GM12891 (cell line): ENCODE measurements at regions not wholly inside any gene's neighbourhood (a gene's known extent, or its start where the extent isn't known, plus 50 kb on each side); places are given as distances from the start of the nearest gene placed in this dataset.
"Not testable (repeated sequence)": the region's sequence is repeated elsewhere in the genome, so short reads cannot be mapped to it uniquely, and the experiment has no call there.

Experiments
- DNase-seq: peaks from one replicate; pipeline ENCODE4 v3.0.0; 2011; ENCODE audit warnings: low spot score; ENCODE audit not compliant: insufficient read length
- FAIRE-seq: peaks from 2 replicates; lab custom pipeline; 2011; peaks lifted over from hg19 to GRCh38; lab: Jason Lieb, UNC
- PAX5 ChIP-seq: IDR thresholded peaks from 2 replicates; pipeline ENCODE4 v1.6.1; 2011; ENCODE audit warnings: low read length, moderate library complexity, mild to moderate bottlenecking; ENCODE audit not compliant: insufficient read depth, severe bottlenecking
- POLR2A ChIP-seq: IDR thresholded peaks from 2 replicates; pipeline ENCODE4 v1.6.1; 2011; ENCODE audit warnings: low read depth, low read length, control low read depth
- POLR2AphosphoS5 ChIP-seq: IDR thresholded peaks from 2 replicates; pipeline ENCODE4 v1.6.1; 2011; ENCODE audit warnings: low read depth, low read length, control low read depth
- POU2F2 ChIP-seq: IDR thresholded peaks from 2 replicates; pipeline ENCODE4 v1.6.1; 2011; ENCODE audit warnings: low read depth, mild to moderate bottlenecking, control low read depth, low read length, moderate library complexity
- SPI1 ChIP-seq: IDR thresholded peaks from 2 replicates; pipeline ENCODE4 v1.6.1; 2011; ENCODE audit warnings: low read depth, low read length, control low read depth
- TAF1 ChIP-seq: IDR thresholded peaks from 2 replicates; pipeline ENCODE4 v1.6.1; 2011; ENCODE audit warnings: low read depth, low read length, control low read depth

DNA sequence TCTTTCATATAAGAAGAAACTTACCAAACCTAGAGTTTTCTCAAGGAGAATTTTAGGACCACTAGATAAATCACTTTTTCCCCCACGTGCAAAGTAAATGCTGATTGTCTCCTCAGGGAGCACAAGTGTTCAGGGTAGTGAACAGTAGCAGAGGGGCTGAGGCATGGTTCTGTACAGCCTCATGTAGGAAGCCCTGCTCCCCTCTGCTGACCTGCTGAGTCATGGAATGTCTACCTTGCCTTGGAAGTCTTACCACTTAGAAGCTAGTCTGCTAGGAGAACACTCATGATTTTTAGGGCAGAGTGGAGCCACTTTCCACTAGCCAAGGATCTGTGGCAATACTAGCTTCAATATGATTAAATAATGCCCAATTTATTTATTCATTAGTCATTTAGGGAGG lies 2120.6 kb upstream of the RAG2 start:
- DNase-seq (no peak), FAIRE-seq (no peak)
- TF ChIP-seq POLR2AphosphoS5 (no peak), POLR2A (no peak), PAX5 (no peak), POU2F2 (no peak), TAF1 (no peak), SPI1 (no peak)

DNA sequence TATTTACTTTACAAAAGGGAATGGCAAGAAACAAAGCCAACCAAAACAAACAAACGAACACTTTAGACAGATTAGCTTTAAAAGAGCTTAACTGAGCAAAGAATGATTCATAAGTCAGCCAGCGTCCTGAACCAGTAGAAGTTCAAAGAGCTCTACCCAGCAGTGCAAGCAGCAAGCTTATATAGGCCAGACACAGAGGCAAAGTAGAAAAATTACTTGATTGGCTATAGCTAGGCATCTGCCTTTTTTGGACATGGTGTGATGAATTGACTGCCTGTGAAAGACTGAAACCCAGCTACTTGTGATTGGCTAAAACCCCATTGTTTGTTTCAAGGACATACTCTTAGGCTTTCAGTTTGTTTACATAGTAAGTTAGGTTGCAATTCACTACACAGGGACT lies 2120.0 kb upstream of the RAG2 start:
- FAIRE-seq, result no peak
- DNase-seq, result no peak
- no peak for TF ChIP-seq POLR2AphosphoS5
- no peak for TF ChIP-seq PAX5

DNA sequence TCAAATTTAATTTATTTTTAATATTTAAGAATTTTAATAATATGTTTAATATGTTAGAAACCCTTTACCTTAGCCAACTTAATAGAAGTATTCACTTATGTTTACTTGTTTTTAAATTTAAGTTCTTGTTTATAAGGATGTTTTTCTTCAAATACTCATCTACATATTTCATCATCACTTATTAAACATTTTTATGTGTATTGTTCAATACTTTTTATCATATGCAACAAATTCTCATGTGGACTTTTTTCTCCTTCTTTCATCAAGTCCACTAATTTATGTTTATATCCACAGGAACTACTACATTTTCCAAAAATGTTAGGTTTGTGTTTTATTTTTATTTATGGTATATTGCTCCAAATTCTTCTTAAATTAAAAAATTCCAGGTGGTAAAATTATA lies 2113.1 kb upstream of the RAG2 start:
- FAIRE-seq (no peak), DNase-seq (no peak)
- TF ChIP-seq TAF1 (no peak), PAX5 (no peak), POU2F2 (no peak), POLR2AphosphoS5 (no peak), POLR2A (no peak), SPI1 (no peak)

DNA sequence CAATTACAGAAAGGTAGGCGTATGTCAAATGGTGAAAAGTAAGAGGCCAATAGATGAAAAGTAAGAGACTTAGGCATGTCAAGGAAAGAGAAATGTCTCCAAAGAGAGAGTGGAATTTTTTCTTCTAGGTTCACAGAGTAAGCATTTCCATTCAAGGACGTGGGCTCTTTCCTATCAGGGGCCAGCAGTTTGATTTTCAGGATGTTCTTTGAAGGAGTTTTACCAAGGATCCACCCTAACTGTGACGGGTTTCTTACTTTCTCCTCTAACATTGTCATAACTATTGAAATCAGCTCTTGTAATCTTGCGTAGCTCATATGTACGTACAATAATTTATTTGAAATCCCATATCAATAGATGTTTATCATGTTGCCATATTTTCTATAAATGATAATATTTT lies 2112.2 kb upstream of the RAG2 start:
- DNase-seq (no peak), FAIRE-seq (no peak)
- TF ChIP-seq TAF1 (no peak), SPI1 (no peak), POLR2A (no peak), PAX5 (no peak), POLR2AphosphoS5 (no peak), POU2F2 (no peak)

- no peak for FAIRE-seq
- no peak for TF ChIP-seq TAF1
- no peak for TF ChIP-seq SPI1
- no peak for TF ChIP-seq POLR2AphosphoS5
- no peak for TF ChIP-seq PAX5
- no peak for TF ChIP-seq POU2F2
- TF ChIP-seq POLR2A, result no peak
- DNase-seq, result no peak
These were observed 2102.1 kb upstream of the RAG2 start for GRCh38 chr11:38700111-38700510.

- TF ChIP-seq POU2F2 (no peak), TAF1 (no peak), POLR2A (no peak), PAX5 (no peak), POLR2AphosphoS5 (no peak), SPI1 (no peak)
- DNase-seq (no peak), FAIRE-seq (no peak)
These were observed 2095.3 kb upstream of the RAG2 start for GRCh38 chr11:38693306-38693705.

DNA sequence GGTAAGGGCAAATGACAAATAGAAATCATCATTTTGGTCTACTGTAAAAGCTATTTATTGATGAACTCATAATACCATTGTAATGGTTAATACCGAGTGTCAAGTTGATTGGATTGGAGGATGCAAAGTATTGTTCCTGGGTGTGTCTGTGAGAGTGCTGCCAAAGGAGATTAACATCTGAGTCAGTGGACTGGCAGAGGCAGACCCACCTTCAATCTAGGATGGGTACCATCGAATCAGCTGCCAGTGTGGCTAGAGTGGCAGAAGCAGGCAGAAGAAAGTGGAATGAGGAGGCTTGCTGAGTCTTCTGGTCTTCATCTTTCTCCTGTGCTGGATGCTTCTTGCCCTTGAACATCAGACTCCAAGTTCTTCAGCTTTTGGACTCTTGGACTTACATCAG lies 2092.2 kb upstream of the RAG2 start:
- not testable (repeated sequence) for FAIRE-seq, DNase-seq

DNA sequence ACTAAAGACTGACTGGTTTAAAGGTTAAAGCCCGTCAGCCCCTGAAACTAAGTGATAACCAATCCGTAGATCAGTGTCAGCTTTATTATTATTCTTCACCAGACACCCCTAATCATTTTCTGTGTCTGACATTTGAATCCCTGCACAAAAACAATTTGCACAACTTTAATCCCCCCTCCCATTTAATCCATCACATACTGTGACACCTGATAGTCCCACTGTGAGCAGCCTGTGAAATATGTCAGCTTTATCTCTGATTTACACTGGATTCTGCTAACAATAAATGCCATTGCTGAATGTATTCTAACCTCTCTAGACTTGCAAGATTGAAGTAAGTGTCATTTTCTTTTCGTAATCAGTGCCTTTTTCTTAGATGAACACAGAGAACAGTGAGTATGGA lies 2089.0 kb upstream of the RAG2 start:
- FAIRE-seq (no peak), DNase-seq (no peak)
- TF ChIP-seq TAF1, result no peak
- no peak for TF ChIP-seq PAX5
- no peak for TF ChIP-seq POU2F2
- TF ChIP-seq POLR2AphosphoS5, result no peak
- TF ChIP-seq SPI1, result no peak
- TF ChIP-seq POLR2A, result no peak

- no peak for FAIRE-seq
- no peak for TF ChIP-seq POLR2A
- TF ChIP-seq SPI1, result no peak
- TF ChIP-seq POU2F2, result no peak
- TF ChIP-seq POLR2AphosphoS5, result no peak
- TF ChIP-seq TAF1, result no peak
- TF ChIP-seq PAX5, result no peak
- DNase-seq, result no peak
These were observed 2085.4 kb upstream of the RAG2 start for GRCh38 chr11:38683484-38683883.

DNA sequence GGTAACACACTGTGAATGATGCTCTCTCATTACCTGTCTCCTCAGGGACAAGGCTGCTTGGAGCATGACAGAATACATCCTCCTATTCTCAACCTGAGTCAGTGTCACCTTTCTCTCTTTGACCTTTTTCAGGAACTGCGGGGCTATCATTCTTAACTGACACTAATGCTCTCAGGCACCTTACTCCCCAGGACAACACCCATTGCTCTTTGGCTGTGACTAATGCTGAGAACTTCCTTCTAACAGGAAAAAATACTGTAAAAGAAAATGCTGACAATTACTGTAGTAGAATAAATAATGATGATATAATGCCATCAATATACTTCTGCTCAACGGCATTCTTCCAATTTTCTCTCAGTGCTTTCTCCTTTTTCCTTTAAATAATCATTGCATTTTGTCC lies 2082.7 kb upstream of the RAG2 start:
- DNase-seq, result no peak
- no peak for FAIRE-seq
- no peak for TF ChIP-seq PAX5
- no peak for TF ChIP-seq TAF1
- no peak for TF ChIP-seq POU2F2
